NCI-H1048 (cell line): ENCODE measurements at regions not wholly inside any gene's neighbourhood (a gene's known extent, or its start where the extent isn't known, plus 50 kb on each side); places are given as distances from the start of the nearest gene placed in this dataset.

Experiments used
- DNase-seq: peaks from one replicate; lab custom pipeline; 2025; lab: John Stamatoyannopoulos, UW

DNA sequence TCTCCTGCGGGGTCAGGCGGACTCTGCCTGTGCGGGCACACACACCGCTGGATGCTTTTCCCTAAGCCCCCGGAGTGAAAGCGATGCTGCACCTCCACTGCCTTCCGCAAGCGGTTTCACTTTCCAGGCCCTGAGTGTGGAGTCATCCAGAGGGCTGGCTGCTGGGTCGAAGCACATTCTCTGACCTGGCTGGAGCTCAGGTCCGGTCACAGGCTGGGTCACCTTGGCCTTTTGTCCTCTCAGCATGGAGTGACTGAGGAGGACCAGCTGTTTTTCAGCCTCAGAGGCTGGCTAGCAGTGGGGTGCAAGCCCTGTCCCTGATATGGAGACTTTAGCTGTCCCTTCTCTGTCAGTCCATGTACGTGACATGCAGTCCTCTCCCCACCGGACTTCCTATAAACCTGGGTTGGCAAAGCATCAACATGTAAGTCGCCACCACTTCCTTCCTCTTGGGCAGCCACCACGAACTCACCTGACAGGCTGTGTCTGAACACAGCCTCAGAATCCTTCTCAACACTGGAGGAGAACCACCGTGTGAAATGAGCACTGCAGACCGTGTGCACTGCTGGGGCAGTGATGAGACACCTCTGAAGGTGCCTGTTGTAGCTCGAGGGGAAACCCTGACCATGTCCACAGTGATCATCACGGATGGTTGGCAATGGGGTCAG lies 51.3 kb downstream of the GADD45G start:
- DNase-seq: no peak

- DNase-seq: no peak
Measured at GRCh38 chr9:89657295-89657694, 52.5 kb downstream of the GADD45G start.

- DNase-seq: no peak
Measured at GRCh38 chr9:89657765-89658164, 53.0 kb downstream of the GADD45G start.

GRCh38 chr9:89658401-89658800 lies 53.6 kb downstream of the GADD45G start:
- no peak for DNase-seq

DNA sequence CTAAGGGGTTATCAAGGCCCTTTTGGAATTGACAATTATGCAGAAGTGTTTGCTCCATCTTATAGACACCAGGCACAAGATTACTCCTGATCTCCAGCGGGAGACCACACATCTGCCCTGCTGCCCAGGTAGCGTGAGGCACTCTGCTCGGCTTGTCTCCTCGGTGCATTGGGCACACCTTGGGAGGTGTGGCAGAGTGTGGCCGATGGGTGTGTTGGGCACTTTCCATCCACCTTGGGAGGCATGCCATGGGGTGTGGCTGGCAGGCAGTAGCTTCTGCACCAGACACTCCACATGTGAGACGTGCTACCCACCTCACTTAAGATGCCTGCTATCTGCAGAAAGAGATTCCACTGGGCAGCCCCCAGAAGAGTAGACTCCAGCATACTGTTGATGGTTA lies 54.1 kb downstream of the GADD45G start:
- no peak for DNase-seq

DNA sequence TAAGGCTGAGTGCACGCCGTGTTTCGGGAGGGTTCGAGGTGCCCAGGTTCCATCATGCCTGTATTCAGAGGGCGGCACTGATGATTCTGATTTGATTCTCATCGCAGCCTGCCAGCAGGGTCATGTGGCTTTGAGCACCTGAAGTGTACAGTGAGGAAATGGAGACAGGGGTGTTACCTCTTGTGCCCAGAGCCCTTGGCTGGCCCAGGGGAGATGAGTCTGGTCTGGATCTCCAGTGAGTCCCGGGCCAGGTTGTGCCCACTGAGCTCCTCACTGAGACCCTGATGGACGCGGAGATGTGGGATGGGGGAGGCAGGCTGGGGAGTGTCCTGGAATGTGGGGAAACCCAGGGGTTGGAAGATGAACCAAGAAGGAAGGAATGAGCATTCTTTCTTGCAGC lies 54.7 kb downstream of the GADD45G start:
- no peak for DNase-seq

DNA sequence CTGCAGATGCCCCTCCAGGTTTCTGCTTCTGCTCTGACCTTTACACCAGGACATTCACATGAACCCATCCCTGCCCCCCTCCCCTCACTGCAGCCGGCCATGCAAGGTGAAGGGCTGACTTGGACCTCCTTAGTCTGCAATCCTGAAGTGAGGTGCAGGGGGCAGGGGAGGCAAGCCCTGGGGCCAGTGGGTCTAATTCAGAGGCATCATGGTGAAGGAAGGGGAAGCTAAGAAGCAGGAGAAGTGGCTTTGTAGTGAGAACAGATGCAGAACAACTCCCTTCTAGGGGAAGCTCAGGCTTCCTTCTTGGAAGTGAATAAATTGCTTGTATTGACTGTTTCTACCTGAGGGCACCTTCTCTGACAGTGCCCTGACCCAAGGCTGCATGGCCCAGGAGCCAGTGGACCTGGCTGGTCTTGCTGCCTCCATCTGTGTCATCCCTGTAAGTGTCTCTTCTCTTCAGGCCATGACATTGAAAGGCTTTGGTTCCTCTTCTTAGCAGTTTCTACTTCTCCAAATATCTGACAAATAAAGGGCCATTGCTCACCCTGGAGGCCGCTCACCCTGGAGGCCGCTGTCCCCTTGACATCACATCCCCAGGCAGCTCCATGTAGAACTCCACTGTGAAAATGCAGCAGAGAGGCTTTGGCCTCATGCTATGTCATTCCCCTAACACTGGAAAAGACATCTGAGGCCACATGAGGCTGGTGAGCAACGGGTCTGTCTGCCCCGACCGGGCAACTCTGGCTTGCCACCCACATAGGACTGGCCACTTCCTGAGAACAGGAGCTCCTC lies 55.3 kb downstream of the GADD45G start:
- DNase-seq: no peak

GRCh38 chr9:89661391-89661949 lies 56.7 kb downstream of the GADD45G start:
- no peak for DNase-seq

DNA sequence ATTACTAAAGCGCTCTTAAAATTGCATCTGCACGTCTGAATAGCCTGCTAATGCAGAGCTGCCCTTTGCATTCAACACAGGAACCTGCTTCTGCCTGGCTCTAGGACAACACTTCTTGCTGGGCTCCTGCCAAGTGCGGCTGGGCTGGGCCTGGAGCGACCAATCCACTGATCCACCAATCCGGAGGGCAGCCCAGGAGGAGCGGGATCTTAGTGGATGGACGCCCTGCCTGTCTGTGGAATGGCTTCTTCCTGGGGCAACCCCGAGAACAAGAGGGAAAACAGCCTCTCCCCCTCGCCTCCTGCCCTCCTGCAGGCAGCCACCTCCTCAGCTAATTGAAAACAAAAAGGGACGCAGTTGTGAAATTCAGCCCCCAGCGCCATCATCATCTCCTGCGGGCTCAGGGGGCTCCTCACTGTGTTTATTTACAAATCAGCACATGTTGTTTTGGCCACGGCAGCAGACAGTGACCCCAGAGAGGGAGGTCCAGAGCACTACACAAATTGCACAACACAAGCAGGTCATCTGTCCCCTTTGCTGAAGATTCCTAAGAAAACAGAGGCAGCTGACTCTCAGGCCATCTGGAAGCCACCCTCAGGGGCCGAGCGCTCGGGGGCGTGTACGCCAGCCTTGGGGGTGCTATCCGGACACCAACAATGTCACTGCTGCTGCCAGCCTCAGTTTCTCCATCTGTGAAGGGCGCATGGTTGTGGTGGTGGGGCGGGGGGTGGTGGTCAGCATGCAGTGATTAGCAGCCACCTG lies 57.3 kb downstream of the GADD45G start:
- DNase-seq: no peak

DNA sequence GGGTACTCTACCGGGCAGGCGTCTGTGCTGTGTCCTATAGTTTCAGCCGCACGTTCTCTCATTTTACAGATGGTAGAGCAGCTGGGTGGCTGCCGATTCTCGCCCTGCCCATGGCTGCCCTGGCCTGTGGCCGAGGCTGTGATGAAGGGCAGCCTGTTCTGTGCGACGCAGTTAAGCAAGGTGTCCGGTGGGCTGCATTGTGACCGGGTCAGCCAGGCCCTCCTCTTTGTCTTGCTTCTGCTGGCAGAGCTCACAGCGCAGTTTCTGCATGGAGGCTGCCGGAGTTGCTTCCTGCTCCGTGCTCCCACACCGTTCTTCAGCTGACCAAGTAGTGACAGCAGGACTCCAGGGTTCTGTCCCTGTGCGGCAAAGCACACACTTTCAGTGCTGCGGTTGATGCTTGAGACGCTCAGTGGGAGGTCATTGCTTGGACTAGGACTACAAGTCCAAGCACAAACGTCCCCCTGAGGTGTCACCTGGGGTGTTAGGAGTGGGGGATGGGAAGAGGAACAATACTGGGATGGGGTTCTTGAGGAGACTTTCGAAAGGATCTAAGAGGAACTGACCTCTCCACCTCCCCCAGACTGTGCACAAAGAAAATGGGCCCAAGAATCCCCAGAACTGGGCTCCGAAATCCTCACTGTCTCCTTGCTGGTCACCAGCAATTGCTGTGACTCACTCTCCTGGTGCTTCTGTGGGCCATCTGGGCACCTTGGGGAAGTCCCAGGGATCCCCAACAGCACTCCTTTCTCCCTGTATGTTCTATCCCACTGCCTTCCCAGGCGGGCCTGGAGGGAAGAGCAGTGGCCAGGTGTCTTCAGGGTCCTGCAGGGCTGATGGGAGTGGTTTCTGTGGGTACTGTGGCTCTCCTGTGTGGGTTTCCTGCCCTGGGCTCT lies 58.2 kb downstream of the GADD45G start:
- DNase-seq: no peak

DNA sequence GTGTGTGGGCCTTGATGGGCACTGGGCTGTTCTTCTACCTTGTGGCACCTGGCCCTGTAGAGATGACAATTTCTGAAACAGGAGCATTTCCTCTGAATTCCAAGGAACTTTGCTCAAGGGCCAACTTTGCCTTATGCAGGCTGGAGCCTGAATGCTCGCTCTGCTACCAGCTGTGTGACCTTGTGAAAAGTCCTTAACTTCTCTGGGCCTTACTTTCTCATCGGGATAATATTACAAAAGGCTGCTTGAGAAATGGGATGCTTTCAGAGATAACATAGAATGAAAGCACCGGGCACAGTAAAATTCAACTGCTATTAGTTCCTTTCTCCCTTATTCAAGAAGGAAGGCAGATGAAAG lies 58.8 kb downstream of the GADD45G start:
- DNase-seq: no peak

- no peak for DNase-seq
Measured at GRCh38 chr9:89664010-89664409, 59.2 kb downstream of the GADD45G start.

- no peak for DNase-seq
Measured at GRCh38 chr9:89664896-89665329, 60.1 kb downstream of the GADD45G start.

- no peak for DNase-seq
Measured at GRCh38 chr9:89666364-89666763, 61.6 kb downstream of the GADD45G start.

DNA sequence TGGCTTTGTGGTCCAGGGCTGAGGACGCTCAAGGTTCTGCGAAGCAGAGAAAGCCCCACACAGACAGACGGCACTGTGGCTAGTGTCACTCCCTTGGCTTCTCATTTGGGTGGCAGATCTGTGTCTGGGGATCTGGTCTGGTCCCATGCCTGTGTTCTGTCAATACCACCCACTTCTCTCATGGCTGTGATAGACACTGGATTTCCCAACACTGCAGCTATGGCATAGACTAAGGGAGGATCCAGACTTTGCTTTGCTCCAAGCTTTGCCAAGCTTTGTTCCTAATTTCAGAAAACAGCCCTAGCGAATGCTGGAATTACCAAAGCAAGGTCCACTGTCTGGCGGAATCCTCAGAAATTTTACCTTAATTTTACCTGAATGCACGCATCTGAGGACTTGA lies 62.1 kb downstream of the GADD45G start:
- DNase-seq: no peak

GRCh38 chr9:89667726-89668125 lies 62.9 kb downstream of the GADD45G start:
- no peak for DNase-seq

- DNase-seq: no peak
Measured at GRCh38 chr9:89668216-89668865, 63.5 kb downstream of the GADD45G start.

DNA sequence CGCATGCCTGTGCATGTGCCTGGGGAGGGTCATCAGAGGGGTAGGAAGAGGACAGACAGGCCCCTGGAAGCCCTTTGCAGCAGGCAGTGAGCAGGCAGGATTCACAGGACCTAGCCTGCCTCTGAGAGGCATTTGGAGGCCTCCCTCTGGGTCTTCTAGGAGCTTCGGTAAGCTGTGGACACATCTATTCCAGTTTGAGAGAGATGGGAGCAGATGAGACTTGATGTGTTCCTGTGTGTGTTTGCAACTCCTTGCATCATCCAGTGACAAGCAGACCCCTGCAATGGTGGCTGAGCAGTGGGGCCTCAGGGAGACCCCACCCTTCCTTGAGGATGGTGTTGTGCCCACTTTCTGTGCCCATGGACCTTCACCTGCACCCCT lies 64.0 kb downstream of the GADD45G start:
- DNase-seq: no peak

DNA sequence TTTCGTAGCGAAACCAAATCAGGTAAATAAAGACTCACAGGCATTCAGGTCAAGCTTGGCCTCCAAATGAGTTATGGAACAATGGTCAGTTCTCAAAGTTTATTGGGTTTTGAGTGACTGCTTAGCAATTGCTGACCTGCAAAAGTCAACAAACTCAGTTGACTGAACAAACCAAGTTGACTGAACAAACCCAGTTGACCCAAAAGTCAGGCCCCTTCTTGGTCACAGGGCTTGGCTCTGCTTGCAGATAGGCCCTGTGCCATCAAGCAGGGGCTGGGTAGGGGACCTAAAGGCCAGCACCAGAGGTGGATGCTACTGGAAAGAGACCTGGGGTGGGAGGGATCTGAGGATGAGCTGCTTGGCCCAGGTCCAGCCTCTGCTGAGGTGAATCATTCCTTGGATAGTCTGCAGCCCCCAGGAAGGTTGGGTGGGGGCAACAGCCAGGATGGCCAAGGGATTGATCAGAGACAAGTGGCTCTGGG lies 64.6 kb downstream of the GADD45G start:
- no peak for DNase-seq

GRCh38 chr9:89670114-89670513 lies 65.3 kb downstream of the GADD45G start:
- DNase-seq: no peak
